ENCODE measurements at regions not wholly inside any gene's neighbourhood (a gene's known extent, or its start where the extent isn't known, plus 50 kb on each side); places are given as distances from the start of the nearest gene placed in this dataset.
"Not testable (repeated sequence)": the region's sequence is repeated elsewhere in the genome, so short reads cannot be mapped to it uniquely, and the experiment has no call there.

GRCh38 chr13:67389171-67389570, 159.0 kb upstream of the PCDH9 start:
- no peak for DNase-seq (ENCODE audit: extremely low read depth, insufficient read length)
- Histone ChIP-seq H3K27me3 (replicated peaks; ENCODE audit: control insufficient read depth, insufficient read depth, low read length) (no peaks in the 10 kb centered on the region), H3K36me3 (ENCODE audit: control insufficient read depth, insufficient read depth, low read length) (no peaks in the 10 kb centered on the region), H3K4me3 (replicated peaks; ENCODE audit: low read depth, low read length) (no peak overlapping the region)
- TF ChIP-seq CTCF (IDR thresholded peaks at IDR 0.05; ENCODE audit: insufficient read depth, low read length, poor library complexity, severe bottlenecking): no peak

GRCh38 chr13:67383109-67383757, 153.1 kb upstream of the PCDH9 start:
- not testable (repeated sequence) for H3K36me3 ChIP-seq (ENCODE audit: control insufficient read depth, insufficient read depth, low read length); DNase-seq (ENCODE audit: extremely low read depth, insufficient read length); H3K4me3 ChIP-seq (replicated peaks; ENCODE audit: low read depth, low read length); H3K27me3 ChIP-seq (replicated peaks; ENCODE audit: control insufficient read depth, insufficient read depth, low read length)

GRCh38 chr13:67377919-67378318, 147.8 kb upstream of the PCDH9 start:
- H3K4me3 ChIP-seq (replicated peaks; ENCODE audit: low read depth, low read length): no peak overlapping the region
- no peaks in the 10 kb centered on the region for H3K27me3 ChIP-seq (replicated peaks; ENCODE audit: control insufficient read depth, insufficient read depth, low read length)
- DNase-seq (ENCODE audit: extremely low read depth, insufficient read length): no peak
- no peak for TF ChIP-seq CTCF (IDR thresholded peaks at IDR 0.05; ENCODE audit: insufficient read depth, low read length, poor library complexity, severe bottlenecking)
- no peaks in the 10 kb centered on the region for H3K36me3 ChIP-seq (ENCODE audit: control insufficient read depth, insufficient read depth, low read length)

GRCh38 chr13:67374391-67374790, 144.3 kb upstream of the PCDH9 start:
- no peaks in the 10 kb centered on the region for H3K27me3 ChIP-seq (replicated peaks; ENCODE audit: control insufficient read depth, insufficient read depth, low read length)
- no peak overlapping the region for H3K4me3 ChIP-seq (replicated peaks; ENCODE audit: low read depth, low read length)
- no peaks in the 10 kb centered on the region for H3K36me3 ChIP-seq (ENCODE audit: control insufficient read depth, insufficient read depth, low read length)
- no peak for DNase-seq (ENCODE audit: extremely low read depth, insufficient read length)
- no peak for TF ChIP-seq CTCF (IDR thresholded peaks at IDR 0.05; ENCODE audit: insufficient read depth, low read length, poor library complexity, severe bottlenecking)

GRCh38 chr13:67372868-67373464, 142.8 kb upstream of the PCDH9 start:
- no peak overlapping the region for H3K4me3 ChIP-seq (replicated peaks; ENCODE audit: low read depth, low read length)
- no peak for DNase-seq (ENCODE audit: extremely low read depth, insufficient read length)
- TF ChIP-seq CTCF (IDR thresholded peaks at IDR 0.05; ENCODE audit: insufficient read depth, low read length, poor library complexity, severe bottlenecking): no peak
- H3K27me3 ChIP-seq (replicated peaks; ENCODE audit: control insufficient read depth, insufficient read depth, low read length): no peaks in the 10 kb centered on the region
- H3K36me3 ChIP-seq (ENCODE audit: control insufficient read depth, insufficient read depth, low read length): no peaks in the 10 kb centered on the region

- no peak for TF ChIP-seq CTCF (IDR thresholded peaks at IDR 0.05; ENCODE audit: insufficient read depth, low read length, poor library complexity, severe bottlenecking)
- no peak for DNase-seq (ENCODE audit: extremely low read depth, insufficient read length)
- Histone ChIP-seq H3K36me3 (ENCODE audit: control insufficient read depth, insufficient read depth, low read length) (no peaks in the 10 kb centered on the region), H3K4me3 (replicated peaks; ENCODE audit: low read depth, low read length) (no peak overlapping the region), H3K27me3 (replicated peaks; ENCODE audit: control insufficient read depth, insufficient read depth, low read length) (no peaks in the 10 kb centered on the region)
Measured at GRCh38 chr13:67369895-67370660, 139.9 kb upstream of the PCDH9 start.
